SU-DHL-6 (cell line): ENCODE measurements at regions not wholly inside any gene's neighbourhood (a gene's known extent, or its start where the extent isn't known, plus 50 kb on each side); places are given as distances from the start of the nearest gene placed in this dataset.

Experiments
- CTCF ChIP-seq: fragments of 200-600 bp; sonication (generic); IDR thresholded peaks from one replicate; pipeline ENCODE4 v1.5.1; 2017; ENCODE audit warnings: antibody characterized with exemption, mild to moderate bottlenecking, low read length, moderate library complexity; ENCODE audit not compliant: insufficient read depth, poor library complexity, severe bottlenecking
- EZH2phosphoT487 ChIP-seq: fragments of 200-600 bp; sonication (generic), shearing (Covaris generic); conservative IDR thresholded peaks from 2 replicates; pipeline ENCODE4 v1.6.1; 2018; ENCODE audit warnings: mild to moderate bottlenecking, antibody characterized with exemption, low read length, moderate library complexity, mixed read lengths

- TF ChIP-seq CTCF (no peak), EZH2phosphoT487 (no peak)
These were observed 275.5 kb upstream of the SLC35B3 start for GRCh38 chr6:8710668-8711431.
